Type B pancreatic cell (in vitro differentiated cells): ENCODE measurements at regions not wholly inside any gene's neighbourhood (a gene's known extent, or its start where the extent isn't known, plus 50 kb on each side); places are given as distances from the start of the nearest gene placed in this dataset.

ENCODE experiments used
- DNase-seq: peaks from one replicate; pipeline ENCODE4 v3.0.0; 2021; ENCODE audit warnings: mixed read lengths; ENCODE audit not compliant: unreplicated experiment; ENCODE audit errors: extremely low spot score
- H3K27ac Mint-ChIP-seq: 2 replicates; pipeline ENCODE4 v1.8.0; 2021; ENCODE audit warnings: mild to moderate bottlenecking, mixed read lengths
- H3K27me3 Mint-ChIP-seq: 2 replicates; pipeline ENCODE4 v1.8.0; 2021; ENCODE audit warnings: mixed read lengths
- H3K36me3 Mint-ChIP-seq: 2 replicates; pipeline ENCODE4 v1.8.0; 2021; ENCODE audit warnings: mixed read lengths
- H3K4me1 Mint-ChIP-seq: one replicate; pipeline ENCODE4 v1.8.0; 2021; ENCODE audit warnings: mixed read lengths; ENCODE audit not compliant: unreplicated experiment
- H3K4me3 Mint-ChIP-seq: 2 replicates; pipeline ENCODE4 v1.8.0; 2021; ENCODE audit warnings: mild to moderate bottlenecking, mixed read lengths
- H3K9me3 Mint-ChIP-seq: 2 replicates; pipeline ENCODE4 v1.8.0; 2021; ENCODE audit warnings: mixed read lengths
- CTCF ChIP-seq: fragments of 200-600 bp; sonication (generic); conservative IDR thresholded peaks from 2 replicates; pipeline ENCODE4 v1.5.0; 2021; ENCODE audit warnings: antibody characterized with exemption, mild to moderate bottlenecking

GRCh38 chr2:212929971-212930370 is 221.4 kb downstream of the IKZF2 start:
- no peak overlapping the region for H3K27ac Mint-ChIP-seq
- peaks cover 3% of the 10 kb centered on the region for H3K36me3 Mint-ChIP-seq
- no peaks in the 10 kb centered on the region for H3K27me3 Mint-ChIP-seq
- no peak overlapping the region for H3K4me3 Mint-ChIP-seq
- no peak for DNase-seq
- TF ChIP-seq CTCF, result no peak
- peaks cover 4% of the 10 kb centered on the region for H3K4me1 Mint-ChIP-seq
- H3K9me3 Mint-ChIP-seq, result no peaks in the 10 kb centered on the region

DNA sequence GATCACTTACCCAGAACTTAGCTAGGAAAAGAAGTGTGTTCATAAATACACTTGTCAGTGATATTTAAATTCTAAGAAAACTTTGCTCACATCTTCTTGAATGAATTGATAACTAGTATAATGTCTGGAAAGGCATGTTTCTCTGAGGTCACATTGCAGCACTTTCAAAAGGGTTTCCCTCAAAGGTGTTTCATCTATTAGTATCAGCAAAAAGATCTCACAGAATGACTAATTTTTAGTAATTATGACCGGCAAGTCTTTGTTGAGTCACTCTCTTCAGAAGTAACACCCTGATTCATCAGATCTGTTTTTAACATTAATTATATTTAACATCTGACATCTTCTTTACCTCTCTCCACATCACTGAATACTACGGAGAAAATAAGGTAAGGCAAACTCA is 222.3 kb downstream of the IKZF2 start:
- no peak for DNase-seq
- TF ChIP-seq CTCF, result no peak
- Mint-ChIP-seq H3K27me3 (no peaks in the 10 kb centered on the region), H3K27ac (no peak overlapping the region), H3K36me3 (peaks cover 3% of the 10 kb centered on the region), H3K4me3 (no peak overlapping the region), H3K9me3 (no peaks in the 10 kb centered on the region), H3K4me1 (peaks cover 4% of the 10 kb centered on the region)

GRCh38 chr2:212928681-212929080 is 222.7 kb downstream of the IKZF2 start:
- no peak for DNase-seq
- Mint-ChIP-seq H3K27me3 (no peaks in the 10 kb centered on the region), H3K9me3 (no peaks in the 10 kb centered on the region), H3K4me3 (no peak overlapping the region), H3K27ac (no peak overlapping the region), H3K36me3 (peaks cover 3% of the 10 kb centered on the region), H3K4me1 (peaks cover 4% of the 10 kb centered on the region)
- TF ChIP-seq CTCF, result no peak

GRCh38 chr2:212926940-212927339 is 224.5 kb downstream of the IKZF2 start:
- no peaks in the 10 kb centered on the region for H3K27me3 Mint-ChIP-seq
- TF ChIP-seq CTCF, result no peak
- H3K4me3 Mint-ChIP-seq, result no peak overlapping the region
- DNase-seq, result no peak
- no peaks in the 10 kb centered on the region for H3K9me3 Mint-ChIP-seq
- peaks cover 4% of the 10 kb centered on the region for H3K4me1 Mint-ChIP-seq
- no peak overlapping the region for H3K27ac Mint-ChIP-seq
- H3K36me3 Mint-ChIP-seq, result peaks cover 3% of the 10 kb centered on the region

GRCh38 chr2:212923393-212923792 is 228.0 kb downstream of the IKZF2 start:
- Mint-ChIP-seq H3K4me1 (no peaks in the 10 kb centered on the region), H3K36me3 (peaks cover 3% of the 10 kb centered on the region), H3K27ac (no peak overlapping the region), H3K27me3 (no peaks in the 10 kb centered on the region), H3K9me3 (peaks cover 5% of the 10 kb centered on the region), H3K4me3 (no peak overlapping the region)
- TF ChIP-seq CTCF, result no peak
- DNase-seq, result no peak

DNA sequence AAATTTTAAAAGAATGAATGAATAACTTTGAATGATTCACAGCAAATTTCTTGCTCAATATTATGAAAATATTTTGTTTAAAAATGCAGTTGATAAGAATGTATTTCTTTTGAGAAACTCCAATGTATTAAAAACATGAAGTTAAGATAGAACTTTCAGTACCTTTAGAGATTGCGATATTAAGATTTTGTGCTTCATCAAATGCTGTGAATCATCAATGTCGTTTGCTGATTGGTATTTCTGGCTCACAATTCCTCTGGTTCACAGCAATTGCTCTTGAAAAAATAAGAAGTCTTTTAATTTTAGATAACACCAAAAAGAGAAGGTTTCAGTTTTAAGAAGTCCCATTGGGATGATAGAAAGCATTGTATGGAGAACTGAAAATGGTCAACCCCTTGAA is 228.7 kb downstream of the IKZF2 start:
- Mint-ChIP-seq H3K27me3 (no peaks in the 10 kb centered on the region), H3K36me3 (peaks cover 3% of the 10 kb centered on the region), H3K4me3 (no peak overlapping the region), H3K9me3 (peaks cover 5% of the 10 kb centered on the region), H3K27ac (no peak overlapping the region), H3K4me1 (no peaks in the 10 kb centered on the region)
- no peak for DNase-seq
- TF ChIP-seq CTCF, result no peak
